HG03135 (cell line): ENCODE measurements at regions not wholly inside any gene's neighbourhood (a gene's known extent, or its start where the extent isn't known, plus 50 kb on each side); places are given as distances from the start of the nearest gene placed in this dataset.

Experiments
- ATAC-seq: cut with Tn5 transposase; IDR thresholded peaks from one replicate; pipeline ENCODE4 v1.9.1; 2021; ENCODE audit warnings: mild to moderate bottlenecking, moderate library complexity; ENCODE audit not compliant: unreplicated experiment

- no peak for ATAC-seq
Observed at GRCh38 chr18:29313312-29313711, 1136.4 kb upstream of the CDH2 start.

GRCh38 chr18:29311580-29311979, 1134.7 kb upstream of the CDH2 start:
- ATAC-seq = no peak

DNA sequence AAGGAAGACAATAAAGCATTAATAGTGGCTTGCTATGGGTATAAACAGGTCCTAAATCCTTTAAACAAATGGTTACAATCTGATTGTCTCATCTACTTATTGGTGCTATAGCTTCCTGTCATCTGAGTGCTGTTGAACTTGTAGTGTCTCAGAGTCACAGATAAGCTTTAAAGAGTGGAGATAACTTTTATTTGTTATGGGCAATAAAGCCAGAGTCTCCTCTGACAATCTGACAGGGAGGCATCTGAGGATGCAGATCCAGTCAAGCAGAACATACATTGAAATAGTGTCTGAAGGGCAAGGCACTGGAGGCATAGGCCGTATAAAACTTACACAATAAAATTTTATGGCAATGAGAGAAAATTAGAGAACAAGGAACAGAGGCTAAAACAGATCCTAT, 1132.4 kb upstream of the CDH2 start:
- ATAC-seq = no peak

DNA sequence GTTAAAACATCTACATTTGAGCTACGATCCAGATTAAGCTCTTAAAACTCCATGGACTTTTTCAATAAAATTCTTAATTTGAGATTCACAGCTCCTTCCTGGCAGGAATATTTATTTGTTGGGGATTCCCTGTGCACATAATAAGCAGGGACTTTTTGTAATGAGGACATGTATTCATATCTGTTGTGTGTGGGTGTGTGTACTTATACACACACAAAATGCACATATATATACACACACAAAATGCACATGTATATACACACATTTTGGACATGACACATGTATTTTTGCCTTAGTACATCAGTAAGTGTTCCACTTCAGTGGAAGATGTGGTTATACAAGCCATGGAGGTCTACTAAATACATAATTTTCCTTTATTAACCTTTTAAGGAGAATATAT, 1131.1 kb upstream of the CDH2 start:
- no peak for ATAC-seq

DNA sequence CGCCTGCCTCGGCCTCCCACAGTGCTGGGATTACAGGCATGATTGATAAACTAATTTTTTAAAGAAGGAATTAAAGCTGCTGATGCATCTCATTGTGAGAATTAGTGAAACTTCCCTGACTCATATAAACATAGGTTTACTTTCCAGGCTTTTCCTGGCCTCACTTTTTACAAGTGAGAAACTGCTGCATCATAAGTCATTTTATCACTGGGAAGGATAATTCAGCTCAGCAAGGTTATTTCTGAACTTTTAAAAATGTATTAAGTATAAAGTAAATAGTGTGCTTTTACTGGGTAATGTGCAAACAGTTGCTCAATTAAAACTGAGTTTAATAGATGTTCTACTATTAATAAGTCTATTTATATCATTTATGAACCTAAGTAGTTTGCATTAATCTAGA, 1130.3 kb upstream of the CDH2 start:
- ATAC-seq = no peak

DNA sequence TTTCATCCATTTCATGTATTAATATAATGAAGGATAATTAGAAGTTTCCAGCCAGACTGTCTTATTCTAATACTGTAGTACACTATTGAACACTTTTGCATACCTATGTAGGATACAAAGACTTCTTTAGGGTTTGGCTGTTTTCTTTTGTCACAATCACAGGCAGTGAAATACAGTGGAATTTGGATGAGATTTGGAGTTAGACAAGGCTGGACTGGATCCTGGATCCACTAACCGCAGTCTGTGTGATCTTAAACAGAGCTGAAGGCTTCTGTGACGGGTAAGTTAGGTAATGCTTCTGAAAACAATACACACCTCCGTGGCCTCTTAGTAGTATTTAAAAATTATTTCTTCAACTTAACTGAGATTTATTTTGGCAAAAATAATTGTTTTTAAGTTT, 1128.6 kb upstream of the CDH2 start:
- ATAC-seq = no peak

DNA sequence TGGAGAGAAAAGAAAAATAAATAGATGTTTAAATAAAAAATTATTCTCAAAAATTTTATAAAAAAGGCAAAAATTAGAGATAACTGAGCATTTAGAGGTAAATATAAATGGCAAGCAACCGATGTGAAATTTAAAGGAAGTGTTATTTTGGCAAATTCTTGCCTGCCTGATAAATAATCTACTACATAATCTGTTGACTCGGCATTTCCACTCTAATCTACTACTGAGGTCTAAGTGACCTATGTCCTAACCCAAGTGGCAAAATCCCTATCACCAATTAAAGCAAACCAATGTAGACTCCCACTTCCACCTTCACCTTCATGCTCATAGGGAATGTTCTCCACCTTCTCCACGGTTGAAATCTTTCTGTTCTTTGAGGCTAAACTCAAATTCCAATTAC, 1124.1 kb upstream of the CDH2 start:
- ATAC-seq = no peak

- ATAC-seq = no peak
Observed at GRCh38 chr18:29285471-29285870, 1108.5 kb upstream of the CDH2 start.

GRCh38 chr18:29271501-29271900, 1094.6 kb upstream of the CDH2 start:
- ATAC-seq = no peak

DNA sequence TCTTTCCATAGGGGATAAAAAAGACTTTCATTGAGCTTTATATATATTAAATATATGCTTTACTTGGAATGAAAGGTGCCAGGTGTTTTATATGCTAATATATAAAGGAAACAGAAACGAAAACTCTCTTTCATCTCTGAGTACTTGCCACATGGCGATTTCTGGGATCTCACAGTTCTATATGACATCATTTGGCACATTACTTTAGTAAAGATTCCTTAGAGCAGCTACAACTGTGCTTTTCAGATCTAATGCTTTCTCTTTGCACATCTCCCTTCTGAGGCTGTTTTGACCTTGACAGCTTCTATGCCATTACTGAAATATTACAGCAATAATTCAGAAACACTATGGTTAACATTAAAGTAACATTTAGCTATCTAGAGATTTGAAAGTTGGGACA, 1082.9 kb upstream of the CDH2 start:
- no peak for ATAC-seq

DNA sequence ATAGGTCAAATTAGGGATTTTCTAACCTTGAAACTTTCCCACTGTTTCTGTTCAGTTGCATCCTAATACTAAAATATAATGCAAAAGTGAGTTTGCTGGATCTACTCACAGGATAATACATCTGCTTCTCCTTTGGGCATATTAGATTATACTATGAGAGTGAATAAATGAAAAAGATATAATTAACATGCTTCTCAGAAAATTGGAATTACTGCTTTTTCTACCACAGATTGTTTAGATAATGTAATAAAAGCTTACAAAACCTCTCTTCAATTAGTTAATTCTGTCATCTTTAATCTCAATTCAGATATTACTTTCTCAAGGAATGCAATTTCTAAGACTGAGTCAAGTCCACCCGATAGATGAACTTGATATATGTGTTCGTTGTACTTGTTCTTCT, 1077.2 kb upstream of the CDH2 start:
- ATAC-seq = no peak

DNA sequence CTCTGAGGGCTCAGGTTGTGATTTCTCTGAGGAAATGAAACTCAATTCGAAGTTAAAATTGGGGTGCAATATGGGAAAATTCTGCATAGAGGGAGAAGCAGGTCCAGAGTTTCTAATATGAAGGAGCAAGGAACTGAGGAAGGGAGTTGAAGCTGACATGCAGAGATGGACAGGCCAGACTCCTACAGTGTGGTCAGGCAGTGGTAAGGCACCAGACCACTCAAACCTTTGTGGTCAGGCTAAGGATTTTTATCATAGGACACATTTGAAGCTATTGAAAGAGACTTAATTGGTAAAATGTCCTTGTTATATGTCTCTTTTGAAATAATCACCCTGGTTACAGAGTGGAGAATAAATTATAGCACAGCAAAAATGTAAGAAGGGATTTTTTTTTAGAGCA, 1074.8 kb upstream of the CDH2 start:
- ATAC-seq = no peak

GRCh38 chr18:29250843-29251242, 1073.9 kb upstream of the CDH2 start:
- no peak for ATAC-seq

DNA sequence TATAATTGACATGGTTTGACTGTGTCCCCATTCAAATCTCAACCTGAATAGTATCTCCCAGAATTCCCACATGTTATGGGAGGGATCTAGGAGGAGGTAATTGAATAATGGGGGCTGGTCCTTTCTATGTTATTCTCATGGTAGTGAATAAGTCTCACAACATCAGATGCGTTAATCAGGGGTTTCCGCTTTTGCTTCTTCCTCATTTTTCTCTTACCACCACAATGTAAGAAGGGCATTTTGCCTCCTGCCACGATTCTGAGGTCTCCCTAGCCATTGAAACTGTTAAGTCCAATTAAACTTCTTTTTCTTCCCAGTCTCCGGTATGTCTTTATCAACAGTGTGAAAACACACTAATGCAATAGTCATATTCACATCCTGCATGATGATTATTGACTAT, 1073.3 kb upstream of the CDH2 start:
- no peak for ATAC-seq

GRCh38 chr18:29248805-29249204, 1071.9 kb upstream of the CDH2 start:
- ATAC-seq = no peak

DNA sequence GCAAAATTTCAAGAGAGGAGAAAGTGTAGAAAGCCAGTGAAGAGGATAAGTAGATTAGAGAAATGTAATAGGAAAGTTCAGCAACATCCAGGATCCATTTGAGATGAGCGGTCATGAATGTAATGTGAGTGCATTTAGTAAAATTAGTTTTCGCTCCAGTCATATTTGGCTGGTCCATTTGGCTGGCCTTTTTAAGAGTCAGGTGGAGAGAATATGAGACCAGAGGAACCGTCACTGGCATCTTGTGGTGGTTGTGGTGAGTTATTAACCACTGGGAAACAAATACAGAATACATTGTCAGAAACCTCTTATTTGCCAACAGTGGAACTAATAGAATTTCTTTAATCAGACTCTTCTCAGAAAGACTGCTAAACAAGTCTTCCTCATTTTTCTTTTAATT, 1064.3 kb upstream of the CDH2 start:
- ATAC-seq = no peak

- ATAC-seq = no peak
Observed at GRCh38 chr18:29234751-29235150, 1057.8 kb upstream of the CDH2 start.

DNA sequence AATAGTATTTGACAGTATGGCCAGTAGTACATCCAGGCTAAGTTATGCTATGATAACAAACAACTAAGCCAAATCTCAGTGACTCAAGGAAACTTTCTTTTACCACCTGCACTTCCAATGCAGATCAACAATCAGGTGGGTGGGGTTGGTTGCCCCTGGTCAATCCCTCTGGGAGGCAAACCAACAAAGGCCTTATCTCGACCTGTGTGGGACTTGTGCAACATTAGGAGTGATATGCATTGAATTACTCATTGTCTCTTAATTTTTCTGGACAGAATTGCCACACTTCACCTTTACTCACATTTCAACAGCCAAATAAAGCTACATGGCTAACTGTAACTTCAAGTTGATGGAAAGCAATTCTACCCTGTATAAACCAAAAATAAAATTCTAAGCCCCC, 1049.3 kb upstream of the CDH2 start:
- no peak for ATAC-seq

GRCh38 chr18:29225351-29225750, 1048.4 kb upstream of the CDH2 start:
- no peak for ATAC-seq

DNA sequence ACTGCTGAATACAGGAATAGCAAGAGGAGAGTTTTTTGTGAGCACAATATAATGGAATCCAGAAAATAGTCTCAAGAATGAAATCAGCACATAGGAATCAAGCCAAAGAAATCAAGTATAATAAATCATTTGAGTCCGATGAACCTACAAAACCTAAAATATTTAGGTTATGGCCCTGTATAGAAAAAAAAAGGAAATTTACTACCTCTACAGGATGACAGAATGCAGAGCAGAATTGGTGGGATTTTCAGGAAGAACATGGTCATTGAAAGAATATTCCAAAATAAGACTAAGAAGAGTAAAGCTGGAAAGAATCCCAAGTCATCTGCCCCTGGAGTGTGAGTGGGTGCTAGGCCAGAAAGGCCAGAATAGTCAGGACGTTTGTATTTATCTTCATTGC, 1041.2 kb upstream of the CDH2 start:
- no peak for ATAC-seq

- no peak for ATAC-seq
Observed at GRCh38 chr18:29217124-29217915, 1040.4 kb upstream of the CDH2 start.

DNA sequence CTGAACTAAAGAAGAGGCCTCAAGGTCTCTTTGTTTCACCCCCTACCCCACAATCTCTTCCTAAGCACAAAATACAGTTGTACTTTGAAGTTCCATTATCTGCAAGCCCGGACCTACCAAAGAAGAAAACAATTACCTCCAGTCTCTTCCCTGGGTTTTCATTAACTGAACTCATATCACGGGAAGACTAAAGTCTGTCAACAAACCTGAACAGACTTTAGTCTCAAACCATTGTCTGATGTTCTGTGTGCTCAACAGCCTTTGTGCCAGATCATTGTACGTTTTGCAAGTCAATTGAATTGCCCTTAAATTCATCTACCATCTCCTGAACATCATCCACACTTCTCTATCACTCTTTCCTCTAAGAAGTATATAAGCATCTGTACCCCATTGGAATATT, 1021.9 kb upstream of the CDH2 start:
- ATAC-seq = no peak

GRCh38 chr18:29196307-29196706, 1019.4 kb upstream of the CDH2 start:
- ATAC-seq = no peak
